Endothelial cell of umbilical vein (primary cell): ENCODE measurements at regions not wholly inside any gene's neighbourhood (a gene's known extent, or its start where the extent isn't known, plus 50 kb on each side); places are given as distances from the start of the nearest gene placed in this dataset.

ENCODE experiments used
- BruUV-seq: library from RNA; stranded (reverse); fragments of 400-500 nt; replicated peaks from 2 replicates; lab custom pipeline; 2021; lab: Mats Ljungman, UMichigan
- CTCF ChIA-PET: fragments of 300-600, 350-600 bp; sonication (Branson Sonifier 250); formaldehyde crosslinking; loops from one replicate; lab custom pipeline; 2021; ENCODE audit warnings: antibody characterized with exemption, inconsistent platforms; lab: Charles Lee
- POLR2A ChIA-PET: fragments of 300-600, 350-600 bp; sonication (Branson Sonifier 250); formaldehyde crosslinking; loops from one replicate; lab custom pipeline; 2021; ENCODE audit warnings: antibody characterized with exemption, inconsistent platforms; lab: Charles Lee
- DNase-seq: peaks from one replicate; pipeline ENCODE4 v3.0.0-alpha.2; 2011; ENCODE audit warnings: low read depth, low spot score
- FAIRE-seq: peaks from 2 replicates; lab custom pipeline; 2011; peaks lifted over from hg19 to GRCh38; lab: Jason Lieb, UNC
- H2AFZ ChIP-seq: 2 replicates; pipeline ENCODE4 v1.6.0; 2012; ENCODE audit warnings: low read depth, low read length, control low read depth, inconsistent platforms
- H3K27ac ChIP-seq: 2 replicates; pipeline ENCODE4 v1.5.1; 2011; ENCODE audit warnings: low read depth, mild to moderate bottlenecking, control low read depth, low read length, moderate library complexity; ENCODE audit not compliant: insufficient read depth
- H3K27me3 ChIP-seq, 2 experiments: 2 replicates each; pipeline versions ENCODE4 v1.6.0 to v1.6.1; 2011; ENCODE audit warnings: low read length in 2 of 2, mixed read lengths in 1 of 2; ENCODE audit not compliant: control insufficient read depth in 2 of 2, insufficient read depth in 2 of 2
- H3K36me3 ChIP-seq, 2 experiments: 2 replicates in 1 of 2; 3 replicates in 1 of 2; pipeline ENCODE4 v1.5.1; 2011; ENCODE audit warnings: low read length in 2 of 2, mild to moderate bottlenecking in 1 of 2, moderate library complexity in 1 of 2; ENCODE audit not compliant: control insufficient read depth in 2 of 2, insufficient read depth in 2 of 2; ENCODE audit errors: extremely low read depth in 1 of 2
- H3K4me1 ChIP-seq: 3 replicates; pipeline ENCODE4 v1.5.1; 2011; ENCODE audit warnings: mild to moderate bottlenecking, low read length; ENCODE audit not compliant: control insufficient read depth, insufficient read depth; ENCODE audit errors: extremely low read depth
- H3K4me2 ChIP-seq: 2 replicates; pipeline ENCODE4 v1.6.1; 2011; ENCODE audit warnings: low read length, control low read depth, mixed read lengths; ENCODE audit not compliant: insufficient read depth
- H3K4me3 ChIP-seq, 3 experiments: fragments of 200-600 bp in 1 of 3; sonication (generic), shearing (Covaris generic) in 1 of 3; replicated peaks in 1 of 3; 2 replicates each; pipeline ENCODE4 v1.5.1; 2011 to 2016; ENCODE audit warnings: control low read depth in 3 of 3, low read length in 3 of 3, mild to moderate bottlenecking in 2 of 3, inconsistent platforms in 1 of 3, low read depth in 1 of 3, moderate library complexity in 1 of 3; ENCODE audit not compliant: insufficient read depth in 1 of 3
- H3K79me2 ChIP-seq: 2 replicates; pipeline ENCODE4 v1.6.0; 2012; ENCODE audit warnings: low read length, inconsistent platforms; ENCODE audit not compliant: control insufficient read depth, insufficient read depth
- H3K9ac ChIP-seq: replicated peaks from 2 replicates; pipeline ENCODE3; 2011; ENCODE audit warnings: low read length, control low read depth; ENCODE audit not compliant: insufficient read depth; ENCODE audit errors: extremely low read depth
- H3K9me1 ChIP-seq: replicated peaks from 3 replicates; pipeline ENCODE4 v1.6.0; 2011; ENCODE audit warnings: mild to moderate bottlenecking, low read length; ENCODE audit not compliant: control insufficient read depth, insufficient read depth; ENCODE audit errors: extremely low read depth
- H3K9me3 ChIP-seq: replicated peaks from 2 replicates; pipeline ENCODE4 v1.5.1; 2012; ENCODE audit warnings: low read length, inconsistent platforms; ENCODE audit not compliant: control insufficient read depth, insufficient read depth
- H4K20me1 ChIP-seq: replicated peaks from 2 replicates; pipeline ENCODE3; 2011; ENCODE audit warnings: mild to moderate bottlenecking, low read length; ENCODE audit not compliant: control insufficient read depth, insufficient read depth; ENCODE audit errors: extremely low read depth
- CTCF ChIP-seq, 2 donors: IDR thresholded peaks; 1 replicate in 1 of 2; 2 replicates in 1 of 2; pipeline ENCODE4 v1.5.1; 2011; ENCODE audit warnings: low read length in 2 of 2, mild to moderate bottlenecking in 2 of 2, moderate library complexity in 2 of 2, control low read depth in 1 of 2, inconsistent platforms in 1 of 2, low read depth in 1 of 2; ENCODE audit not compliant: insufficient read depth in 1 of 2; ENCODE audit errors: extremely low read depth in 1 of 2
- EZH2 ChIP-seq: IDR thresholded peaks from 2 replicates; pipeline ENCODE4 v1.6.1; 2012; ENCODE audit warnings: borderline replicate concordance, low read depth, mild to moderate bottlenecking, moderate library complexity, low read length, inconsistent platforms; ENCODE audit not compliant: severe bottlenecking
- FOS ChIP-seq: IDR thresholded peaks from 2 replicates; pipeline ENCODE4 v1.6.1; 2011; ENCODE audit warnings: mild to moderate bottlenecking, low read length, moderate library complexity, borderline replicate concordance; ENCODE audit not compliant: insufficient read depth
- GATA2 ChIP-seq: IDR thresholded peaks from 2 replicates; pipeline ENCODE4 v1.7.0; 2011; ENCODE audit warnings: low read depth, mild to moderate bottlenecking, moderate library complexity, mixed read lengths, low read length; ENCODE audit not compliant: insufficient read length, insufficient read depth
- JUN ChIP-seq: IDR thresholded peaks from 2 replicates; pipeline ENCODE4 v1.6.1; 2011; ENCODE audit warnings: borderline replicate concordance, low read depth; ENCODE audit not compliant: insufficient read length, insufficient read depth
- POLR2A ChIP-seq: IDR thresholded peaks from 2 replicates; pipeline ENCODE4 v1.6.1; 2012; ENCODE audit warnings: low read depth, mild to moderate bottlenecking, control low read depth, low read length
- POLR2AphosphoS5 ChIP-seq: IDR thresholded peaks from 2 replicates; pipeline ENCODE4 v1.6.1; 2012; ENCODE audit warnings: low read depth, mild to moderate bottlenecking, control low read depth, low read length, moderate library complexity; ENCODE audit not compliant: insufficient read depth
- dilution Hi-C: fragments of 300-500 bp; cut with MboI; formaldehyde crosslinking; loops from one replicate; pipeline ENCODE4 v1.15.0; 2019; ENCODE audit warnings: low sequenced_read_pairs; ENCODE audit not compliant: extremely low pct_ligation_motif_present
- intact Hi-C: fragments of 100-400 bp; cut with micrococcal nuclease; formaldehyde crosslinking; loops from one replicate; pipeline ENCODE4 v1.10.0; 2022
- TF ChIP-seq, protein P1 (sequence below): IDR thresholded peaks from 2 replicates; pipeline ENCODE4 v1.6.1; 2011; ENCODE audit not compliant: insufficient read depth, insufficient read length

DNA sequence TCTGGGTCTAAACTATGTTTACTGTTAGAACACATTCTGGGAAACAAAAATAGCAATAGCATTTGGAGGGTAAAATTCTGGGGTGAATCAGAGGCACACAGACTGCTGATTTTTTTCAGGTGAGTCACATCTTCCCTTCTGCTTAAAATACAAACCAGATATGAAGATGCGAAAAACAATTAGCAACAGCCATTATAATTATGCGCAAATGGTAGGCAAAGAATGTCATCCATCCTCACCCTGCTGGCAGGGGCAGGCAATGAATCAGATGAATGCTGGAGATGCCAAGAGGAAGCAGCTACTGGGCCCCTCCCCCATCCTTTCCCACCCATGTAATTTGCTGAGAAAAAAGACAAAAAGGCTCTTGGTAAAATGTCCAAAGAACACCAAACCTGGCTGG lies 282.9 kb downstream of the KLF5 start:
- H4K20me1 ChIP-seq: no peaks in the 10 kb centered on the region
- no peaks in the 10 kb centered on the region for H3K4me1 ChIP-seq
- intact Hi-C loops (no loop called here), dilution Hi-C loops (no loop called here)
- no peak overlapping the region for H2AFZ ChIP-seq
- H3K27me3 ChIP-seq: no peaks in the 10 kb centered on the region
- BruUV-seq: no TSS peak
- H3K4me2 ChIP-seq: no peak overlapping the region
- DNase-seq (peak; percentile 12), FAIRE-seq (peak; percentile 75)
- ChIA-PET CTCF (no interaction called here), POLR2A (no interaction called here)
- H3K4me3 ChIP-seq: no peak overlapping the region
- no peak for TF ChIP-seq POLR2A
- TF ChIP-seq, protein P1, sequence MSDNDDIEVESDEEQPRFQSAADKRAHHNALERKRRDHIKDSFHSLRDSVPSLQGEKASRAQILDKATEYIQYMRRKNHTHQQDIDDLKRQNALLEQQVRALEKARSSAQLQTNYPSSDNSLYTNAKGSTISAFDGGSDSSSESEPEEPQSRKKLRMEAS: no peak
- peak; percentile 36 for TF ChIP-seq FOS
- no peak for TF ChIP-seq POLR2AphosphoS5
- TF ChIP-seq EZH2: no peak
- no peak for TF ChIP-seq JUN
- no peak for TF ChIP-seq GATA2
- no peak for TF ChIP-seq CTCF (IDR thresholded peaks at IDR 0.05; ENCODE audit: extremely low read depth in 1 of 2, insufficient read depth in 1 of 2, low read depth in 1 of 2, low read length in 2 of 2)
- H3K9ac ChIP-seq: no peak overlapping the region
- no peaks in the 10 kb centered on the region for H3K36me3 ChIP-seq
- H3K79me2 ChIP-seq: no peaks in the 10 kb centered on the region
- H3K9me1 ChIP-seq: no peaks in the 10 kb centered on the region
- H3K9me3 ChIP-seq: no peaks in the 10 kb centered on the region
- H3K27ac ChIP-seq: no peak overlapping the region
